Stimulated activated CD4-positive, alpha-beta T cell treated with anti-CD3 and anti-CD28 coated beads, Interleukin-12 subunit alpha, Interleukin-12 subunit beta, amount 100 ng/mL, for 4 hours (primary cell): ENCODE measurements at regions not wholly inside any gene's neighbourhood (a gene's known extent, or its start where the extent isn't known, plus 50 kb on each side); places are given as distances from the start of the nearest gene placed in this dataset.

ENCODE experiments used
- DNase-seq: peaks from one replicate; pipeline ENCODE4 v3.0.0-alpha.2; 2020

DNA sequence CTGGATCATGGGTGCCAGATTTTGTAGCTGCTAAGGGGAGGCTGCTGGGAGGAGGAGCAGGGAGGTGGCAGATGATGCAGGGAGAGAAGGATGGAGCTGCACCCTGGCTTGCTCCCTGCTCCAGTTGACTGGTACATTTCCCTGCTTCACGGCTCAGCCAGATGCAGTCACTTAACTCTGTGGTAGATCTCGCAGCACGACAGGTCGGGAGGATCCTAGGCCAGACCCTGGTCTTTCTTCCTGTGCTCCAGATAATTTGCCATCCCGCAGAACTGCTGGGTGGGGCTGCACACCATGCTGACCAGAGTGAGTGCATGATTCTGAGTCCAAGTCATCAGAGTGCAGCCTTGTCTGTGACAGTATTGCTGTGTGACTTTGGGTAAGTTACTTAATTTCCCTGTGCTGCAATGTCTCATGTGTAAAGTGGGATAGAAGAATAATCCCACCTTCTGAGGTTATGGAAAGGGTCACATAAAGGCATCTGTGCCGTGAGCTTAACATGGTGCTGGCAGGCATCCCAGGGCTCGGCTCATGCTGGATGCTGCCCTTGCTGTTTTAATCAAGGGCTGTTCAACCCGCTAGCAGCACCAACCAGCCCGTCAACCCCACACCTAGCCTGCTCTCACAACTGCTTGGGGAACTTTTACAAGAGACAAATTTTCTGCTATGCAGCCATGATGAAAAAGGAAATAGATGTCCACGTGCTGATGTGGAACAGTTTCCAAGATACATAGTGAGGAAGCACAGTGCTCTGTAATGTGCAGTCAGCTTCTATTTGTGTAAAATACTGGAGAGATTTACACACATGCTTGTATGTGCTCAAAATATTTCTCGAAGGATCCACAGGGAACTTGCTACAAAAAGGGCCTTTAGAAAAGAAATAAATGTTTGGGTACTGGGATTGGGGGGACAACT is 257.9 kb downstream of the CDH26 start:
- no peak for DNase-seq

DNA sequence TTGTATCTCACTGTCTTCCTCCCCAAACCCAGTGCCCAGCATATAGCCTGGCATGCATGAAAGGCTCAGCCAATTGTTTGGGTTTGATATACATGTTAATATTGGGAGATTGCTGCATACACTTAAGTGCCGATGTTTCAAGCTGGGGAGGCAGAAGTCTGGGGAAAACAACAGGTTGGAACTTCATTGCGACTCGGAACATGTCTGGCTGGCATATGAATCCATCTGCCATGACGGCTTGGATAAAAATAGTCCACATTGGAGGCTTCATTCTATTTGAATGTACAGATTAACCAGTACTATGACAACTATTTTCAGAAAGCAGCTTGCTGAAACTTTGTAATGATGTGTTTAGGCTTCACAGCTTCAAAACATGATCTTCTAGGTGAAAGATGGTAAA is 261.0 kb downstream of the CDH26 start:
- DNase-seq = no peak

DNA sequence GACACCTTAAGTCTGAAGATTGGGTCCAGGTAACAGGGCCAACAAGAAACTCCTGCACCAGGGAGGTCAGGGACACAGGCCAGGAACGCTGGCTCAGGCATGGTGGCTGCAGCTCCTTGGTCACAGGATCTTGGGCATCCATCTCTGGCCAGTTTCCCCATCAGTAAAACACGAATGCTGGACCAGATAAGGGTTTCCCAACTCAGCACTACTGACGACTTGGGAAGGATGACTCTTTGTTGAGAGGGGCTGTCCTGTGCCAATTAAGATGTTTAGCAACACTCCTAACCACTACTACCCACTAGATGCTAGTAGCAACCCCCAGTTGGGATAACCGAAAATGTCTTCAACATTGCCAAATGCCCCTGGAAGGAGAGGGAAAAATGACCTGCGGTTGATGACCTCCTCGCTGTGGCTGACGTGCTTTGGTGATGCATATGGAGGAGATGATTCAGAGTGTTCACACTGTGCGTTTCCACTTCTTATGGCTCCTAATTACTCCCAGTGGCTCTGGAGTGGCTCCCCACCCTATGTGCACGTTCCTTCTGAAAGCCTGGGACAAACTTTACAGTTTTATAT is 261.9 kb downstream of the CDH26 start:
- DNase-seq = no peak

DNA sequence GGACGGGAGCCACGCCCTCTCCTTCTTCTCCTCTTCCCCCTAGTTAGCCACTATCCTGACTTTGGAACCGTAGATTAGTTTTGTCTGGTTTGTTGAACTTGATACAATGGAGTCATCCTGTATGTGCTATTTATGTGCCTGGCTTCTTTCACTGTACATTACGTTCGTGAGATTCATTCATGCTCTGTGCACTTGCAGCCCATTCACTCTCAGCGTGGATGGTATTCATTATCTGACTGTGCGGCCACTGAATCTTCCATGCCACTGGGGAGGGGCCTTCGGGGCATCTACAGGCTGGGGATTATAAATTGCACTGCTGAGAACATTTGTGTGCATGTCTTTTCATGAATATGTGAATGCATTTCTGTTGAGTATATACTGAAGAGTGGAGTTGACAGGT is 262.5 kb downstream of the CDH26 start:
- DNase-seq = no peak

DNA sequence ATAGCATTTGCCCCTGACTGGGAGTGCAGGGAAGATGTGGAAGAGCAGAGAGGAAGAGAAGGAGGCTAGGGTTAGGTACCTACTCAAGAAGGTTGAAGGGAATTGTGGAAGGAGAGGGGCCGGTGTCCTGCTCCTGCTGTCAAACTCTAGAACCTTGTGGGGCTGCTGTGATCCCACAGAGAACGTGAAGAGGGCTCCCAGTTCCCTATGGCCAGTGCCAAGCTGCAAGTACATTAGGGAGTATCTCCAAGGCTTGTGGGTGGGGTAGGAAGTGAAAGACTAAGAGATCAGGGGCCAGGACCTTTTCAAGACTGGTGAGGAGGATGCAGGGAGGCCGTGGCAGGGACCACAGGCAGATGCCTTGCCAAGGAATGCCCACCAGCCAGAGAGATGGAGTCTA is 263.4 kb downstream of the CDH26 start:
- no peak for DNase-seq

DNA sequence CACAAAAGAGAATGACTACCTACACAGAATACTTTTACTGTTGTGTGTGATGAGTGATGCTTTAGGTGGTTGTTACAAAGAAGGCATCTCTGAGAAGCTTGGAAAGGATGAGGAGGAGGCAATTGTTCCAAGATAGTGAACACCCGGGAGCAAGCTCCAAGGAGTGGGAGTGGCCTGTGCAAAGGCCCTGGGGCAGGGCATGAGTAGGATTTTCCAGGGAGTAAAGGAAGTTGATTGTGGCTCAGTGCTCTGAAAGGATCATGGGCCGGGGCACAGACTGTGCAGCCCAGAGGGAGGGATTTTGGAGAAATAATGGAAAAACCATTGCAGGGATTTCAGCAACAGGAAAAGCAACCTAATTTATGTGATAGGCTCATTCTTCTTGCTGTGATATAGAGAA is 264.3 kb downstream of the CDH26 start:
- no peak for DNase-seq

DNA sequence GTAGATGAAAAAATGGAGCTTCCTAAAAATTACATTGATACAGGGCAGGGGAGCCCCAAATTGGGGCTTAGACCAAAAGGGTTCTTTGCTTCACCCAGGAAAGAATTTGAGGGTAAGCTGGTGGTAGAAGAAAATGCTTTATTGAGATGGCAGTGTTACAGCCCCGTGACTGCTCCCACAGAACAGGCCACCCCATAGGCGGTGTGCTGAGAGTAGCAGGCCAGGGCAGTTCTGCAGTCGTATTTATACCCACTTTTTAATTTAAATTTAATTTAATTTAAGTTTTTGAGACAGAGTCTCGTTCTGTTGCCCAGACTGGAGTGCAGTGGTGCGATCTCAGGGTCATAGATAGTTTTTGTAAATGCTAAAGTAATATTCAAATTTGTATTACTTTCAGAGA is 265.0 kb downstream of the CDH26 start:
- no peak for DNase-seq

DNA sequence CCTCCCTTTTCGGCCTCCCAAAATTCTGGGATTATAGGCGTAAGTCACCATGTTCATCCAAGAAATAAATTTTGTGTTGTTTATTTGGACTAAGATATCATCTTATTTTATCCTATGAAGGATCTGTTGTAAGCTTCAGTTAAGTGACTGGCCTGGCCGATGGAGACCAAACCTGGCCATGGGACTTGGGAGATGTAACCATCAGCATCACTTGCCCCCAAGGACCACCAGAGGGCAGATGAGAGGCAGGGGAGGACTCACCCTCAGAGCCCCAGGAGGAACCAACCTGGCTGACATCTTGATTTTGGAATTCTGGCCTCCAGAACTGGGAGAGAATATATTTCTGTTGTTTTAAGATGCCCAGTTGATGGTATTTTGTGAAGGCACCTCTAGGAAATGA is 266.7 kb downstream of the CDH26 start:
- DNase-seq = no peak

DNA sequence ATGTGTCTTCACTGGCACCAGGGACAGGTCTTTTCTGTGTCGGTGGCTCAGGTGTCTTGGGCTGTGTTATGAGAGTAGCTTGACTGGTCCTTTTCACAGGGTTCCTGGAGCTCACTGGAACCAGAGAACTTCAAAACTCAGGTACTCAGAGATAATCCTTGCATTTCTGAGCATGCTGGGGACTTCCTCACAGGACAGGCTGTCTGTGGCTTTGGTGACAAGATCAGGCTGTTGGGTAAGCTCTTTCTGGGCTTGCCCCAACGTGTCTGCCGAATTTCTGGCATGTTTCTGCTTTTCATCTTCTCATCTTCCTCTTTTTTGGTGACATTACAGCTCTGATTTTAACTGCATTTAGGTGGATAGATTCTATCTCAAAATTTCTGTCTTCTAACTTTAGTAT is 270.0 kb downstream of the CDH26 start:
- no peak for DNase-seq

DNA sequence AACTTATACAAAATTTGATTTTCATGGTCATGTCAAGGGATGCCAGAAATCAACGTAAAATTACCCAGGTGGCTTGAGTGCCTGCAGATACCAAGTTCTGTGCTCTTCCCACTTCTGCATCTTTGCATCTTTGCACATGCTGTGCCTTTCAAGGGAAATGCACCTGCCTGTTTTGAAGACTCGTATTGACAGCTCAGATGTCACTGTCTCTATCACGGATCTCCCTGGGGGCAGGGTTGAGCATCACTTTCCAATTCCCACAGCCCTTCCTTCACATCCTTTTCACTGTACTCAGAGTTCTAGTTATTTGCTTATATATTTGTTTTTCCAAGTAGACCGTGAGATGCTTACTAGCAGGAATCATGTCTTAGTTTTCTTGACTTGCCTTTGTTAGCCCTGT is 274.2 kb downstream of the CDH26 start:
- DNase-seq = no peak

DNA sequence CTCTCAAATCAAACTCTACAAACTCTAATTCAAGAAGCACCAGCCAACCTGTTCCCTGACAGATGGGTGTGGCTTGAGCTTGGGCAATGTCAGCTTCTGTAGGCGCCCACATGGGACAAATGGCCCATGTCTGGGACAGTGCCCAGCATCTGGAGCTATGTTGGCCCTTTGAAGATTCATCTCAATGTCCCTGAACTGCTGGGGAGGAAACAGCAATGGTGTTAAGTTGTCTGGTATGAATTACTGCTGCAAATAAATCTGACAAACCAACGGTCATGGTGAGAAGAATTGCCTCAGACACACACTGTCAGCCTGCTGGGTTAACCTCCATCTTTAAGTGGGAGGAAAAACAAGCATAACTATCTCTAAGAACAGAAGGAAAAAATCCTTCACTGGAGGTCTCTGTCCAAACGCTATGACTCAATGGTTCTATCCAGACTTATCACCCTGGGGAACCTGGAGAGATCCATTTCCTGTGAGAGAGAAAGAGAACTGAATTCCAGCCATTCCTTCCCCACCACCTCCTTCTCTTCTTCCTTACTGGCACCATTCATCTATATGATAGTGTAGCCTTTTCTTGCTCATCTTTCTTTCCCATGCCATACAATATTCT is 274.9 kb downstream of the CDH26 start:
- no peak for DNase-seq

DNA sequence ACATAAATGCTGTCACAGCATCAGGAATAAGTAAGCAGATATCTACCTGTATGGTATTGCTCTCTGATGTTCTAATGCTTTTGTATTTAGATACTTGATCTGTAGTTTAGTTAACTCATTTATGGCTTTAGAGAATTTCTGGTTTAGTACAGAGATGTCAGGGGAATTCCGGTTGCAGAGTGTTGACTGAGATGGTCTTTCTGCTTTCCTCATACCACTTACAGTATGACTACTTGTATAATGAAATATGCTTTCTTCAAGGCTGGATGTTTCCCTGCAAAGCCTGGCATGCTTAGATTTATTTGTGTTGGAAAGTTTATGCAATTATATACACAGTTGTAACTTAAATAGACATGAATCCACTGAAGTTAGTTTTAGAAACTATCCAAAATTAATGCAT is 278.4 kb downstream of the CDH26 start:
- no peak for DNase-seq

DNA sequence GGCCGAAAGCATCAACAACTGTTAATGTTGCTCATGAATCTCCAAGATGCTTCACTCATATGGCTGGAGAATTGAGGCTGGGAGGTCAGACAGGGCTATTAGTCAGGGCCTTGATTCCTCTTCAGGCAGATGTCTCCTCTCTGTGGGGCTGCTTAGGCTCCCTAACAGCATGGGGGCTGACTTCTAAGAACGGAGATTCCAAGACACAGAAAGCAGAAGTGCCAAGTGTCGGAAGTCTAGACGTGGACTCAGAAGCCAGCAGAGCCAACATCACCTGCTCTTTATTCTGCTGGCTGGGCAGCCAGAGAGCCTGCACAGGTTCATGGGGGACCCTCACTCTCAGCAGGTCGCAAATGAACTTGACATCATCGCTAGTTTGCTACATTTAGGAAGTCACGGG is 279.8 kb downstream of the CDH26 start:
- DNase-seq = no peak

DNA sequence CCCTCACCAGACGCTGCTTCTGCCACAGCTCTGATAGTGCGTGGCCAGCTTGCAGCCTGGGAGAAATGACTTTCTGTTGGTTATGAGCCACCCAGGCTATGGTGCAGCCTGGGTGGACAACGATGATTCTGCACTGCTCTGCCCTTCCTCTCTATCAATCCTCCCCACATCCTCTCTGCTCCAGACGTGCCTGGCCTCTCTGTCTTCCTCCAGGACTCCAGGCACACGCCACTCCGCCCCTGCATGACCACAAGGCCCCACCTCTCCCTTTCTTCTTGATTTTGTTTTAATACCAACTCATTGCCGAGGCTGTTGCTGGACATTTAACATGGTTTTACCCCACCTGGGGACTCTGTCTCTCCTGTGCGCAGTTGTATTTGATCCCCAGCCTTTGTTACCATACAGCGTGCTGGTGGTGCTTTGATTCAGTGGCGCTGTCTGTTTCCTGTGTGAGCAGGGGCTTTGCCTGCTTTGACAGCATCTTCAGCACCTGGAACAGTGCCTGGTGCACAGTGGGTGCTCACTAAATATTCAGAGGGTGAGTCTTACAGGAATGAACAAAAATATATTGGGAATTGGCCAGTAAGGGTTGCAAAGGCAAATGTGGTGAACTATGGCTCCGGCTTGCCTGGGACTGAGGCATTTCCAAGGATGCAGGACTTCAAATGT is 280.9 kb downstream of the CDH26 start:
- DNase-seq = no peak

DNA sequence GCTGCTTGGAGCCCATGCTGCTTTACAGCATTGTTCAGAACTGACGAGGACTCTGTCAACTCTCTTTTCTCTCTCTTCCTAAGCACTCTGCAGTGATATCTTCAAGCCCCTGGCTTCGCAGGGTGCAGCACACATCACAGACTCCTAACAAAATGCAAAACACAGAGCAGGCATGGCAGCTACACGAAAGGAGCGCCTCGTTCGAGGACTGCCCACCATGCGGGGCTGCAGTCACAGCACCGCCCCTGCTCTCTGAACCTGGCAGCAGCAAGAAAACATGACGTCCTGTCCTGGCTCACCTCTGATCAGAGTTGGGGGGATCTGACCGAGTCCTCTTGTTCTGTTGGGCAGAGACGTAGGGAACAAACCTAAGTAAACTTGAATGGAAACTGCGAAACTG is 281.7 kb downstream of the CDH26 start:
- no peak for DNase-seq

DNA sequence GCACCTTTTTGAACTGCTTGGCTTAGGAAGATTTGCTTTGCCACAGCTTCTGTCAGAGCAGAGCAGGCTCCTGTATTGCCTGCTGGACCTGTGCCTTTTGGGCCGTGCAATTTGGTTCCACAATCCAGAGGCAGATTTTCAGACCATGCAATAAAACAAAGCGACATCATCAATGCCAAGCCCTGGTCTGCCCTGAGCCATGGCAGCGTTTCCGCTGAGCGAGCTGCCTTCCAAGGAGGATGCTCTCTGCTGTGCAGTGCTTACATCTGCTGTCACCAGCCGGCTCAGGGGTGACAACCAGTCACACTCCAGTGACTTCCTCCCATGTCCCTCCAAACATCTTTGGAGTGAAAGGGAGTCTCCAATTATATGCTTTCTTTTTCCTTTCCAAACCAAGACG is 282.2 kb downstream of the CDH26 start:
- DNase-seq = no peak

DNA sequence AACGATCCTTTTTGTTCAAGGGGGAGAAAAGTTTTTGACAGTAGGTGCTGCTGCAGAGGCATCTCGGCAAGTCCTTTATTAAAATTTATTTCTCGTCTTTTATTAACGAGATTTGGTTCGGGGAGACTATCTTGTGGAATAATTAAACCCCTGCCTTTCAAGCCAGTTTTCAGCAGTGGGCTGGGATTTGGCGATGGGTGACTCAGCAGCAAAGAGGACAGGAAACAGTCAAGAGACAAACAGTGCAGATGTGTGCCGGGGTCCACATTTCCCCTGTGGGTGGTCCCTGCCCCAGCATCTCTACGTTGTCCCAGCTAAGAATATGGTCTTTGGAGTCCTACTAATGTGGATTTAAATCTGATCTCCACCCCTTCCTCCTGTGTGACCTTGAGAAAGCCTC is 282.8 kb downstream of the CDH26 start:
- no peak for DNase-seq

DNA sequence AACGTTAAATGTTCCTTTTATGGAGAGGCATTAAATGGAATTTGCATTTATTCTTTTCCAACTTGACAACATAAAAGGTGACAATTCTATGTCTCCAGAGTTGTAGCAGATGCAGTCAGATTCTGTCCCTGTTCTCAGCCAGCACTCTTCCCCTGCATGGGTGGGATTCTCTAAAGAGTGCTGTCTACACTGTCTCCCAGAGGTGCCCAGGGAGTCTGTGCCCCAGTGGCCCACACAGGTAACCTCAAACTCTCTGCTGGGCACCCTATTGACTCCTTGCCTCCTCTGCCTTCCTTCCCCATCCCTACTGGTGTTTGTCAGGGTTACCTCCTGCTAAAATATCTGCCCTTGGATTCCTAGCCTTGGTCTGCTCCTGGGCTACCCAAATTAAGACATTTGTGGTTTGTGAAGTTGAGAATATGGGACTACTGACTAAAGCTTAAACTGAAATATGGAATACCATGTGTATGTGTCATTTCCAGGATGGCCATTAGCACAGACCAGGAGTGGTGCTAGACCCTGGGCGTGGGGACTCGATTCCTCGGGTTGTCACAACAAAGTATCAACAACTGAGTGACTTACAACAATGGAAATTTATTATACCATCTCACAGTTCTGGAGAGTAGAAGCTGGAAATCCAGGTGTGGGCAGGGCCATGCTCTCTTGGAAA is 284.7 kb downstream of the CDH26 start:
- DNase-seq = no peak

DNA sequence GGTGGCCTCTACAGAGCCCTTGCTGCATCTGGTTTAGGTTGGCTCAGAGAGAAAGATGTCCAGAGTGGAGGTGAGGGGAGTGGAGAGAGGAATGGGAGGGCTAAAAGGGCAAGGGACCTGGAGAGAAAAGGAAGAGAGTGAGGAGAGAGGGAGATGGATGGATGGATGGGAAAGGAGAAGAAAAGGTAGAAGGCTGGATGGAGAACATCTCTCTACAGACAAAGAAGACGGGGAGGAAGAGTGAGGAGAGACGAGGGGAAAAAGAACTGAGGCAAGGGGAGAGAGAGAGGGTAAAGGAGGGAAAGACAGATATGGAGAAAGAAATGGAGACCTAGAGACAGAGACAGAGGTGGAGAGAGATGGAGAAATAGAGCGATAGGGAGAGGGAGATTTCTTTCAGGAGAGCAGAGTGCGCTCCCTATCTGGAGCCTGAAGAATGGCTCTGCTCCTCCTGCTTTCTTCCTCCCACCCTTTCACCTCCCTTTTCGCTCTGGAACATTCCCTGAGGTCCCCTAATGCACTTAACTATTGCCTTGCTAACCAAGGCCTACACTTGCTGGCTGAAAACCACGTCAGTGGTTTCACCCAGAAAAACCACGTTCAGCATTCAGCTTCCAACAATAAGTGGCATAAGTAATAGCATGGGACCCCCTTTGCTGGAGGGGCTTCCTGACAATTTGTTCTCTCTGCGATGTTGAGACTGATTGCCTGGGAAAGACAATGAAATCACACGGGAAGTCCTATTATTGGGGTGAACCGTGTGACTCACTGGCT is 286.3 kb downstream of the CDH26 start:
- DNase-seq = no peak

DNA sequence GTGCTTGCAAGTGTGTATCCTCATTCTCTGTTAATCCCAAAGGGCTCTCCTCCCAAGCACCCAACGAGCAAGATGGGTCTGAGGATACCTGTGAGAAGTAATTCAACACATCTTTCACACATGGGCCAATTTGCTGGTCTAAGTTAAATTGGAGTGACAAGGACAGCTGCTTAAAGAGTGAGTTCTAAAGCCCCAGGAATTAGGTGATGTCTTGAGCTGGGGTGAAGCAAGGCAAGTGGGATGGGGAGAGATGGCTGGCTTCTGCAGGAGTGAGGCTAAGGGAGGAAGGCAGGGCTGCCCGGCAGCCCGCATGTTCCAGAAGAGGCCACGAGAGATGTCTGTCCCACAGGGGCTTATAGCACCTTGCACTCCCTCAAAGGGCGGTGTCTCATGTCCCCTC is 288.5 kb downstream of the CDH26 start:
- DNase-seq = no peak

DNA sequence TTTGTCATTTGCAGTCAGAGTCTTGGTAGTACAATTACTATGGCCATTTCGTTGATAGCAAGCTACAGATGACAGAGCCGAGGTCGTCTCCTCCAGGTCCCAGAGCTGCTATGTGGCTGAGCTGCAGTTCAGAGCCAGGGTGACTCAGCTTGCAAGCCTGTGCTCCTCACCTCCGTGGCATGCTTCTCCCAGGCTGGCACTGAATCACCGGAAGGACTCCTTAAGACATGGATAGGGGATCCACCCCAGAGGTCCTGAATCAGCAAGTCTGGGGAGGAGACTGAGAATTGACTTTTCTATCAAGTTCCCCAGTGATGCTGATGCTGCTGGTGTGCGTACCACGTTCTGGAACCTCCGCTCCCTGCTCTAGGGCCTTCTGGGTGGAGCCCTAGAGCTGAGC is 291.2 kb downstream of the CDH26 start:
- DNase-seq = no peak

DNA sequence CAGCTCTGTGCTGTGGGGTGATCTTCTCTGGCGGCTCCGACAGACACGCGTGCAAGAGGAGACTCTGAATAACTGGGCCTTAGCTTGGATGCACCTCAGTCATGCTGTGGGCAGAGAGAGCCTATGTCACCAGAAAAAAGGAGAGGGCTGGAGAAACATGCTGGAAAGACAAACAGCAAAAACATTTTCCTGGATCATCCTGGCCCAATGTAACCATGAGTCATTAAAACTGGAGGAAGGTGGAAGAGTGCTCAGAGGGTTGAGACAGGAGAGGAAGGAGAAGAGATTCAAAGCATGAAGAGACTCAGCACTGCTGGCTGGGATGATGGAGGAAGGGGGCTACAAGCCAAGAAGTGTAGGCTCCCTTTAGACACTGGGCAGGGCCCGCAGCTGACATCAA is 292.0 kb downstream of the CDH26 start:
- DNase-seq = no peak
